IMR-90 (cell line): ENCODE measurements at regions not wholly inside any gene's neighbourhood (a gene's known extent, or its start where the extent isn't known, plus 50 kb on each side); places are given as distances from the start of the nearest gene placed in this dataset.
"Not testable (repeated sequence)": the region's sequence is repeated elsewhere in the genome, so short reads cannot be mapped to it uniquely, and the experiment has no call there.

Experiments used
- ATAC-seq: fragments of 200-7000 bp; cut with Tn5 transposase; 2 replicates; pipeline ENCODE4 v1.9.1; 2020; ENCODE audit warnings: low read depth, mild to moderate bottlenecking, moderate library complexity
- BruUV-seq: library from RNA; stranded (reverse); fragments of 400-500 nt; replicated peaks from 2 replicates; lab custom pipeline; 2021; lab: Mats Ljungman, UMichigan
- CTCF ChIA-PET: fragments of 300-600 bp; formaldehyde crosslinking; extraction: SDS; loops from one replicate; lab custom pipeline; 2021; ENCODE audit warnings: antibody characterized with exemption; lab: Yijun Ruan, JAX
- POLR2A ChIA-PET: fragments of 300-600 bp; sonication (Branson Sonifier 250); formaldehyde crosslinking; loops from one replicate; lab custom pipeline; 2022; ENCODE audit warnings: antibody characterized with exemption; ENCODE audit not compliant: unreplicated experiment; lab: Charles Lee
- DNase-seq: peaks from one replicate; pipeline ENCODE4 v3.0.0; 2013
- H2AFZ ChIP-seq: replicated peaks from 2 replicates; pipeline ENCODE3; 2013; ENCODE audit warnings: low read length, mild to moderate bottlenecking; ENCODE audit not compliant: poor library complexity
- H2AK5ac ChIP-seq: 2 replicates; pipeline ENCODE4 v1.6.1; 2013; ENCODE audit warnings: low read depth, low read length, inconsistent platforms
- H2AK9ac ChIP-seq: replicated peaks from 2 replicates; pipeline ENCODE3; 2013; ENCODE audit warnings: mild to moderate bottlenecking, low read depth, low read length, moderate library complexity; ENCODE audit not compliant: poor library complexity
- H2BK120ac ChIP-seq: 2 replicates; pipeline ENCODE4 v1.6.1; 2013; ENCODE audit warnings: low read depth, low read length, inconsistent platforms
- H2BK15ac ChIP-seq: 3 replicates; pipeline ENCODE4 v1.6.1; 2013; ENCODE audit warnings: low read depth, low read length, inconsistent platforms
- H2BK20ac ChIP-seq: 2 replicates; pipeline ENCODE4 v1.6.1; 2013; ENCODE audit warnings: low read depth, mild to moderate bottlenecking, inconsistent platforms, low read length, moderate library complexity
- H2BK5ac ChIP-seq: 2 replicates; pipeline ENCODE4 v1.6.1; 2013; ENCODE audit warnings: mild to moderate bottlenecking, low read depth, low read length, inconsistent platforms; ENCODE audit not compliant: poor library complexity, severe bottlenecking
- H3K14ac ChIP-seq: replicated peaks from 2 replicates; pipeline ENCODE4 v1.6.1; 2013; ENCODE audit warnings: low read depth, low read length, inconsistent platforms
- H3K18ac ChIP-seq: 2 replicates; pipeline ENCODE4 v1.6.1; 2013; ENCODE audit warnings: low read depth, low read length, control low read depth
- H3K23ac ChIP-seq: 2 replicates; pipeline ENCODE4 v1.6.1; 2013; ENCODE audit warnings: low read depth, low read length, inconsistent platforms
- H3K27ac ChIP-seq: 2 replicates; pipeline ENCODE4 v1.5.1; 2013; ENCODE audit warnings: mild to moderate bottlenecking, control low read depth, low read length; ENCODE audit not compliant: insufficient read depth
- H3K27me3 ChIP-seq: 2 replicates; pipeline ENCODE4 v1.6.1; 2013; ENCODE audit warnings: low read length; ENCODE audit not compliant: control insufficient read depth, insufficient read depth
- H3K36me3 ChIP-seq: 2 replicates; pipeline ENCODE4 v1.6.1; 2013; ENCODE audit warnings: low read length, mixed read lengths; ENCODE audit not compliant: control insufficient read depth, insufficient read depth
- H3K4ac ChIP-seq: 2 replicates; pipeline ENCODE4 v1.6.1; 2013; ENCODE audit warnings: low read depth, low read length, inconsistent platforms
- H3K4me1 ChIP-seq: 2 replicates; pipeline ENCODE4 v1.6.1; 2013; ENCODE audit warnings: low read length, mixed read lengths; ENCODE audit not compliant: control insufficient read depth, insufficient read depth
- H3K4me2 ChIP-seq: 2 replicates; pipeline ENCODE4 v1.6.1; 2013; ENCODE audit warnings: low read depth, mild to moderate bottlenecking, control low read depth, low read length, moderate library complexity
- H3K4me3 ChIP-seq: 2 replicates; pipeline ENCODE4 v1.5.1; 2013; ENCODE audit warnings: low read depth, mild to moderate bottlenecking, control low read depth, low read length, moderate library complexity; ENCODE audit not compliant: insufficient read depth
- H3K56ac ChIP-seq: 2 replicates; pipeline ENCODE4 v1.6.1; 2013; ENCODE audit warnings: low read length, inconsistent platforms; ENCODE audit not compliant: insufficient read depth; ENCODE audit errors: extremely low read depth
- H3K79me1 ChIP-seq, 2 experiments: 2 replicates each; pipeline ENCODE4 v1.6.1; 2013; ENCODE audit warnings: low read length in 2 of 2, inconsistent platforms in 1 of 2, low read depth in 1 of 2
- H3K9ac ChIP-seq: 2 replicates; pipeline ENCODE4 v1.6.1; 2013; ENCODE audit warnings: low read depth, low read length, control low read depth
- H3K9me1 ChIP-seq: 2 replicates; pipeline ENCODE4 v1.6.1; 2013; ENCODE audit warnings: low read length, inconsistent platforms; ENCODE audit not compliant: insufficient read depth
- H3K9me3 ChIP-seq: 2 replicates; pipeline ENCODE4 v1.6.1; 2013; ENCODE audit warnings: low read length; ENCODE audit not compliant: control insufficient read depth, insufficient read depth
- H4K20me1 ChIP-seq: 2 replicates; pipeline ENCODE4 v1.6.1; 2013; ENCODE audit warnings: low read length, inconsistent platforms; ENCODE audit not compliant: insufficient read depth
- H4K5ac ChIP-seq: 2 replicates; pipeline ENCODE4 v1.6.1; 2013; ENCODE audit warnings: mild to moderate bottlenecking, low read depth, low read length, control low read depth
- H4K8ac ChIP-seq, 2 experiments: 2 replicates each; pipeline ENCODE4 v1.6.1; 2013; ENCODE audit warnings: low read depth in 2 of 2, low read length in 2 of 2, control low read depth in 1 of 2, inconsistent platforms in 1 of 2
- H4K91ac ChIP-seq: 2 replicates; pipeline ENCODE4 v1.6.1; 2013; ENCODE audit warnings: low read depth, low read length, inconsistent platforms; ENCODE audit not compliant: insufficient read depth
- WGBS, 2 experiments: methylation state at CpG; one replicate each; pipeline versions ENCODE4 v1.1.5 to v1.1.7; 2013; ENCODE audit warnings: missing lambda C conversion rate in 2 of 2; ENCODE audit not compliant: insufficient read length in 1 of 2; ENCODE audit errors: extremely low coverage in 2 of 2; 5-methylcytosine and 5-hydroxymethylcytosine counted together
- dilution Hi-C: fragments of 300-500 bp; cut with HindIII; formaldehyde crosslinking; loops from one replicate; pipeline ENCODE4 v1.14.3; 2018; ENCODE audit warnings: low sequenced_read_pairs; ENCODE audit not compliant: unreplicated experiment
- in situ Hi-C: fragments of 300-500 bp; cut with MboI; formaldehyde crosslinking; loops from 3 replicates; pipeline ENCODE4 v1.14.3; 2019; ENCODE audit warnings: low sequenced_read_pairs, inconsistent platforms, mixed read lengths
- intact Hi-C: fragments of 100-400 bp; cut with micrococcal nuclease; formaldehyde crosslinking; loops from 2 replicates; pipeline ENCODE4 v1.10.0; 2022

GRCh38 chr1:176396604-176397395, 66.2 kb upstream of the PAPPA2 start:
- H2AK5ac ChIP-seq, DNase-seq, POLR2A ChIA-PET, dilution Hi-C loops, in situ Hi-C loops, H3K79me1 ChIP-seq, CTCF ChIA-PET, H3K56ac ChIP-seq, H3K9ac ChIP-seq, H3K36me3 ChIP-seq, H3K27ac ChIP-seq, H3K4me3 ChIP-seq, H3K18ac ChIP-seq, ATAC-seq, H3K27me3 ChIP-seq, H2BK5ac ChIP-seq, H3K23ac ChIP-seq, BruUV-seq, H2BK20ac ChIP-seq, H3K4me1 ChIP-seq, H4K91ac ChIP-seq, H4K5ac ChIP-seq, H2BK15ac ChIP-seq, H4K8ac ChIP-seq, H2AFZ ChIP-seq, H4K20me1 ChIP-seq, H3K4me2 ChIP-seq, H3K14ac ChIP-seq, H2BK120ac ChIP-seq, H3K9me3 ChIP-seq, H2AK9ac ChIP-seq, H3K9me1 ChIP-seq, intact Hi-C loops, H3K4ac ChIP-seq: not testable (repeated sequence)
- WGBS, 2 experiments = no CpG with 5 or more reads among the region's 53 CpGs
